ENCODE measurements at regions not wholly inside any gene's neighbourhood (a gene's known extent, or its start where the extent isn't known, plus 50 kb on each side); places are given as distances from the start of the nearest gene placed in this dataset.

- no peak overlapping the region for H3K4me2 ChIP-seq (ENCODE audit: insufficient read depth, low read length)
- no peak overlapping the region for H3K27ac ChIP-seq (ENCODE audit: low read depth, low read length)
- no peaks in the 10 kb centered on the region for H4K20me1 ChIP-seq (ENCODE audit: insufficient read depth, low read length)
- H3K4me1 ChIP-seq (ENCODE audit: insufficient read depth, low read length) = peaks cover 2% of the 10 kb centered on the region
- no peaks in the 10 kb centered on the region for H3K27me3 ChIP-seq (ENCODE audit: insufficient read depth, low read length)
- H3K79me2 ChIP-seq (ENCODE audit: insufficient read depth, low read length) = no peaks in the 10 kb centered on the region
- H3K9me3 ChIP-seq (ENCODE audit: low read depth, low read length) = no peaks in the 10 kb centered on the region
- no peak overlapping the region for H2AFZ ChIP-seq (ENCODE audit: low read length)
- TF ChIP-seq CTCF (IDR thresholded peaks at IDR 0.05; ENCODE audit: extremely low read depth, low read depth, low read length) = no peak
- H3K4me3 ChIP-seq (ENCODE audit: insufficient read depth, low read length) = no peak overlapping the region
- no peaks in the 10 kb centered on the region for H3K36me3 ChIP-seq (ENCODE audit: insufficient read depth, low read length)
- no peak for DNase-seq (ENCODE audit: insufficient read length, low spot score, missing footprints)
Observed at GRCh38 chr16:51426276-51426675, 275.2 kb upstream of the SALL1 start.

- Histone ChIP-seq H2AFZ (ENCODE audit: low read length) (no peak overlapping the region), H3K79me2 (ENCODE audit: insufficient read depth, low read length) (no peaks in the 10 kb centered on the region), H3K9me3 (ENCODE audit: low read depth, low read length) (no peaks in the 10 kb centered on the region), H3K27ac (ENCODE audit: low read depth, low read length) (no peak overlapping the region), H3K36me3 (ENCODE audit: insufficient read depth, low read length) (no peaks in the 10 kb centered on the region), H3K4me2 (ENCODE audit: insufficient read depth, low read length) (no peak overlapping the region), H3K4me3 (ENCODE audit: insufficient read depth, low read length) (no peak overlapping the region), H3K4me1 (ENCODE audit: insufficient read depth, low read length) (no peaks in the 10 kb centered on the region), H3K27me3 (ENCODE audit: insufficient read depth, low read length) (peaks cover 3% of the 10 kb centered on the region), H4K20me1 (ENCODE audit: insufficient read depth, low read length) (no peaks in the 10 kb centered on the region)
- DNase-seq (ENCODE audit: insufficient read length, low spot score, missing footprints) = no peak
- no peak for TF ChIP-seq CTCF (IDR thresholded peaks at IDR 0.05; ENCODE audit: extremely low read depth, low read depth, low read length)
Observed at GRCh38 chr16:51420247-51420646, 269.2 kb upstream of the SALL1 start.

GRCh38 chr16:51419768-51420167 is 268.7 kb upstream of the SALL1 start:
- TF ChIP-seq CTCF (IDR thresholded peaks at IDR 0.05; ENCODE audit: extremely low read depth, low read depth, low read length) = no peak
- Histone ChIP-seq H3K4me3 (ENCODE audit: insufficient read depth, low read length) (no peak overlapping the region), H3K36me3 (ENCODE audit: insufficient read depth, low read length) (no peaks in the 10 kb centered on the region), H3K79me2 (ENCODE audit: insufficient read depth, low read length) (no peaks in the 10 kb centered on the region), H4K20me1 (ENCODE audit: insufficient read depth, low read length) (no peaks in the 10 kb centered on the region), H2AFZ (ENCODE audit: low read length) (no peak overlapping the region), H3K4me1 (ENCODE audit: insufficient read depth, low read length) (no peaks in the 10 kb centered on the region), H3K27me3 (ENCODE audit: insufficient read depth, low read length) (peaks cover 3% of the 10 kb centered on the region), H3K4me2 (ENCODE audit: insufficient read depth, low read length) (no peak overlapping the region), H3K9me3 (ENCODE audit: low read depth, low read length) (no peaks in the 10 kb centered on the region), H3K27ac (ENCODE audit: low read depth, low read length) (no peak overlapping the region)
- no peak for DNase-seq (ENCODE audit: insufficient read length, low spot score, missing footprints)

GRCh38 chr16:51418258-51418657 is 267.2 kb upstream of the SALL1 start:
- TF ChIP-seq CTCF (IDR thresholded peaks at IDR 0.05; ENCODE audit: extremely low read depth, low read depth, low read length) = no peak
- H4K20me1 ChIP-seq (ENCODE audit: insufficient read depth, low read length) = no peaks in the 10 kb centered on the region
- DNase-seq (ENCODE audit: insufficient read length, low spot score, missing footprints) = no peak
- no peaks in the 10 kb centered on the region for H3K4me1 ChIP-seq (ENCODE audit: insufficient read depth, low read length)
- H3K27ac ChIP-seq (ENCODE audit: low read depth, low read length) = no peak overlapping the region
- no peaks in the 10 kb centered on the region for H3K9me3 ChIP-seq (ENCODE audit: low read depth, low read length)
- no peak overlapping the region for H3K4me3 ChIP-seq (ENCODE audit: insufficient read depth, low read length)
- no peaks in the 10 kb centered on the region for H3K79me2 ChIP-seq (ENCODE audit: insufficient read depth, low read length)
- no peak overlapping the region for H3K4me2 ChIP-seq (ENCODE audit: insufficient read depth, low read length)
- H3K27me3 ChIP-seq (ENCODE audit: insufficient read depth, low read length) = peaks cover 3% of the 10 kb centered on the region
- H2AFZ ChIP-seq (ENCODE audit: low read length) = no peak overlapping the region
- H3K36me3 ChIP-seq (ENCODE audit: insufficient read depth, low read length) = no peaks in the 10 kb centered on the region
